Left lung (tissue), 4 donors: ENCODE measurements at regions not wholly inside any gene's neighbourhood (a gene's known extent, or its start where the extent isn't known, plus 50 kb on each side); places are given as distances from the start of the nearest gene placed in this dataset.

ENCODE experiments used
- ATAC-seq: fragments of 200-7000 bp; cut with Tn5 transposase; one replicate; pipeline ENCODE4 v1.9.1; 2020; ENCODE audit warnings: moderate library complexity
- DNase-seq, 4 donors: peaks; one replicate each; pipeline ENCODE4 v3.0.0-alpha.2; 2013 to 2020
- H3K27ac ChIP-seq, 2 donors: fragments of 200-600 bp; sonication (generic) in 1 of 2; one replicate each; pipeline versions ENCODE4 v1.5.0 to v1.8.0; 2020 to 2021
- H3K27me3 ChIP-seq, 2 donors: fragments of 200-600 bp; sonication (generic) in 1 of 2; one replicate each; pipeline versions ENCODE4 v1.5.0 to v1.8.0; 2020 to 2021
- H3K36me3 ChIP-seq, 2 donors: fragments of 200-600 bp; sonication (generic) in 1 of 2; one replicate each; pipeline versions ENCODE4 v1.5.0 to v1.8.0; 2020 to 2021
- H3K4me1 ChIP-seq, 2 donors: fragments of 200-600 bp; one replicate each; pipeline ENCODE4 v1.8.0; 2021
- H3K4me3 ChIP-seq, 2 donors: fragments of 200-600 bp; sonication (generic) in 1 of 2; one replicate each; pipeline versions ENCODE4 v1.5.0 to v1.8.0; 2020 to 2021; ENCODE audit warnings: mild to moderate bottlenecking in 1 of 2
- H3K9me3 ChIP-seq, 2 donors: fragments of 200-600 bp; sonication (generic) in 1 of 2; one replicate each; pipeline versions ENCODE4 v1.5.0 to v1.8.0; 2020 to 2021
- intact Hi-C, 2 donors: fragments of 100-400 bp; cut with DNase I; formaldehyde crosslinking; loops; one replicate each; pipeline versions ENCODE4 v1.11.2 to v1.14.2; 2022
- TF ChIP-seq, protein P1 (sequence below), 2 donors: fragments of 200-600 bp; sonication (generic) in 1 of 2; IDR thresholded peaks; one replicate each; pipeline versions ENCODE4 v1.5.0 to v1.8.0; 2021; ENCODE audit warnings: antibody characterized with exemption in 2 of 2
- donor health status: DM: no; HTN: yes; CAD: no.
- donor health status: DM: no; HTN: no; CAD: no.

- H3K9me3 ChIP-seq: no peaks in the 10 kb centered on the region
- H3K27ac ChIP-seq: no peak overlapping the region
- no peaks in the 10 kb centered on the region for H3K4me1 ChIP-seq
- H3K4me3 ChIP-seq: no peak overlapping the region
- no peaks in the 10 kb centered on the region for H3K27me3 ChIP-seq
- no peaks in the 10 kb centered on the region for H3K36me3 ChIP-seq
- DNase-seq (no peak), ATAC-seq (no peak)
- TF ChIP-seq, protein P1, sequence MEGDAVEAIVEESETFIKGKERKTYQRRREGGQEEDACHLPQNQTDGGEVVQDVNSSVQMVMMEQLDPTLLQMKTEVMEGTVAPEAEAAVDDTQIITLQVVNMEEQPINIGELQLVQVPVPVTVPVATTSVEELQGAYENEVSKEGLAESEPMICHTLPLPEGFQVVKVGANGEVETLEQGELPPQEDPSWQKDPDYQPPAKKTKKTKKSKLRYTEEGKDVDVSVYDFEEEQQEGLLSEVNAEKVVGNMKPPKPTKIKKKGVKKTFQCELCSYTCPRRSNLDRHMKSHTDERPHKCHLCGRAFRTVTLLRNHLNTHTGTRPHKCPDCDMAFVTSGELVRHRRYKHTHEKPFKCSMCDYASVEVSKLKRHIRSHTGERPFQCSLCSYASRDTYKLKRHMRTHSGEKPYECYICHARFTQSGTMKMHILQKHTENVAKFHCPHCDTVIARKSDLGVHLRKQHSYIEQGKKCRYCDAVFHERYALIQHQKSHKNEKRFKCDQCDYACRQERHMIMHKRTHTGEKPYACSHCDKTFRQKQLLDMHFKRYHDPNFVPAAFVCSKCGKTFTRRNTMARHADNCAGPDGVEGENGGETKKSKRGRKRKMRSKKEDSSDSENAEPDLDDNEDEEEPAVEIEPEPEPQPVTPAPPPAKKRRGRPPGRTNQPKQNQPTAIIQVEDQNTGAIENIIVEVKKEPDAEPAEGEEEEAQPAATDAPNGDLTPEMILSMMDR (IDR thresholded peaks at IDR 0.05): no peak
- intact Hi-C loops: no loop called here
These were observed 210.6 kb downstream of the ARL4A start for GRCh38 chr7:12898004-12898403.

DNA sequence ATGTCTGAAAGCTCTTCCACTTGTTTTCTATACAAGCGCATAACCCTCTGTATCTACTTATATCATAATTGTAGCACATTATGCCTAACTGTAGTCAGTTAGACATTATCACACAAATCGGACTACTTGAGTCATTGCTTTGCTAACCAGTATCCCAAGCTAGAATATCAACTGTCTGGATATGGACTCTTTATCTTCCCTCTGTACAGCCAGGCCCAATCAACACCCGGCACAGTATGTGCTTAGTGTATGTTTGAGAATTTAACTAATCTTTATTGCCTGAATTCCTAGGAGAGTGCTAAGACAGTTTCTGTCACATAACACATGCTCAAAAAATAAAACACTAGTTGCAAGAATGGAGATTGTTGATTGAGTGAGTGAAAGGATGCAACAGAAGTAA, 211.2 kb downstream of the ARL4A start:
- ATAC-seq (no peak), DNase-seq (no peak)
- Histone ChIP-seq H3K36me3 (no peaks in the 10 kb centered on the region), H3K4me1 (no peaks in the 10 kb centered on the region), H3K27me3 (no peaks in the 10 kb centered on the region), H3K9me3 (no peaks in the 10 kb centered on the region), H3K27ac (no peak overlapping the region), H3K4me3 (no peak overlapping the region)
- TF ChIP-seq, protein P1 (IDR thresholded peaks at IDR 0.05): no peak
- intact Hi-C loops: no loop called here

DNA sequence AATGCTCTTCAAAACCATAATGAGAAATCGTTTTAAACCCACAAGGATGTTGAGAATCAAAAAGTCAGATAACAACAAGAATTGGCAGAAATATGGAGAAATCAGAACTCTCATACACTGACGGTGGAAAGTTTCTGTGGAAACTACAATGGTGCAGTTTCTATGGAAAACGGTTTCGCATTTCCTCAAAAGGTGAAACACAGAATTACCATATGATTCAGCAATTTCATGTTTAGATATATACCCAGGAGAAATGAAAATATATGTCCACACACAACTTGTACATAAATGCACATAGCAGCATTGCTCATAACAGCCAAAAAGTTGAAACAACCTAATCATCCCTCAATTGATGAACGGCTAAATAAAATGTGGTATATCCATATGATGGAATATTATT, 218.2 kb downstream of the ARL4A start:
- Histone ChIP-seq H3K4me1 (no peaks in the 10 kb centered on the region), H3K9me3 (no peaks in the 10 kb centered on the region), H3K4me3 (no peak overlapping the region), H3K27me3 (no peaks in the 10 kb centered on the region), H3K27ac (no peak overlapping the region), H3K36me3 (no peaks in the 10 kb centered on the region)
- intact Hi-C loops: no loop called here
- DNase-seq (no peak), ATAC-seq (no peak)
- TF ChIP-seq, protein P1 (IDR thresholded peaks at IDR 0.05): no peak

GRCh38 chr7:12907774-12908173, 220.3 kb downstream of the ARL4A start:
- Histone ChIP-seq H3K9me3 (no peaks in the 10 kb centered on the region), H3K4me3 (no peak overlapping the region), H3K4me1 (no peaks in the 10 kb centered on the region), H3K36me3 (no peaks in the 10 kb centered on the region), H3K27me3 (no peaks in the 10 kb centered on the region), H3K27ac (no peak overlapping the region)
- no peak for DNase-seq
- intact Hi-C loops: no loop called here
- ATAC-seq: no peak
- TF ChIP-seq, protein P1 (IDR thresholded peaks at IDR 0.05): no peak

DNA sequence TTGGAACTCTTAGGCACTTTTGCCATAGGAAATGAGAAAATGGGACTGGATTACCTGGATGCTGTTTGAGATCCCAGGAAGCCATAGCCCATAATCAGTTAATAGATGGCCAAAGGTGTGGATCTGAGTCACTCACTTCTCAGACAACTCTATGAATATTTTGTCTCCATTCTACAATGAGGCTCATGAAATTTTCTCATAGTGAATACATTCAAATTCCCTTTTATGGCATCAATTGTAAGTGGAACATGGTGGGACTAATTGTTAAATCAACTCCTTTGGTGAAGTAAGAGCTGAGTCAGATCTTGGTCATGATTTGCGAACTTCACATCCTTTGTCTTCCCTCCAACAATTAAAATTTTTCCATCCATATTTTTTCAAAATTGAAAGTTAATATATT, 222.1 kb downstream of the ARL4A start:
- Histone ChIP-seq H3K9me3 (no peaks in the 10 kb centered on the region), H3K4me3 (no peak overlapping the region), H3K27ac (no peak overlapping the region), H3K27me3 (no peaks in the 10 kb centered on the region), H3K36me3 (no peaks in the 10 kb centered on the region), H3K4me1 (no peaks in the 10 kb centered on the region)
- TF ChIP-seq, protein P1 (IDR thresholded peaks at IDR 0.05): no peak
- DNase-seq: no peak
- intact Hi-C loops: no loop called here
- ATAC-seq: no peak
